Dermis blood vessel endothelial cell (primary cell): ENCODE measurements at regions not wholly inside any gene's neighbourhood (a gene's known extent, or its start where the extent isn't known, plus 50 kb on each side); places are given as distances from the start of the nearest gene placed in this dataset.

ENCODE experiments used
- DNase-seq: peaks from one replicate; pipeline ENCODE4 v3.0.0; 2010

DNA sequence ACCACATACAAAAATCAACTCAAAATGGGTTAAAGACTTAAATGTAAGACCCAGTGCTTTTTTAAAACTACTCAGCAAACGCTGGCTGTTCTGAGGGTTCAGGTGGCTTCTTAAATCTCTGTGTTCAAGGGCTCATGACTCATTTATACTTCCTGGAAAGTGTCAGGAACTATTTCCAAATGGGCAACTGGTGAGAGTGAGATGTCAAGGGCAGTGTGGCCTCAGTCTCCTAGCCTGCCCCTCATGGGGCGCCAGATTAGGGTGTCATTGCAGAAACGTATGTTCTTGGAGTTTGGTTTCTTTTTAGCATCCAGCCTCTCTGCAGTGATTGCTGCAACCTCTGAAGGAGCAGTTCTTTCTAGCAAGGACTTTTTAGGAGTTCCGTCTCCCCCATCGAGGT, 485.4 kb downstream of the TNS1 start:
- DNase-seq: no peak

DNA sequence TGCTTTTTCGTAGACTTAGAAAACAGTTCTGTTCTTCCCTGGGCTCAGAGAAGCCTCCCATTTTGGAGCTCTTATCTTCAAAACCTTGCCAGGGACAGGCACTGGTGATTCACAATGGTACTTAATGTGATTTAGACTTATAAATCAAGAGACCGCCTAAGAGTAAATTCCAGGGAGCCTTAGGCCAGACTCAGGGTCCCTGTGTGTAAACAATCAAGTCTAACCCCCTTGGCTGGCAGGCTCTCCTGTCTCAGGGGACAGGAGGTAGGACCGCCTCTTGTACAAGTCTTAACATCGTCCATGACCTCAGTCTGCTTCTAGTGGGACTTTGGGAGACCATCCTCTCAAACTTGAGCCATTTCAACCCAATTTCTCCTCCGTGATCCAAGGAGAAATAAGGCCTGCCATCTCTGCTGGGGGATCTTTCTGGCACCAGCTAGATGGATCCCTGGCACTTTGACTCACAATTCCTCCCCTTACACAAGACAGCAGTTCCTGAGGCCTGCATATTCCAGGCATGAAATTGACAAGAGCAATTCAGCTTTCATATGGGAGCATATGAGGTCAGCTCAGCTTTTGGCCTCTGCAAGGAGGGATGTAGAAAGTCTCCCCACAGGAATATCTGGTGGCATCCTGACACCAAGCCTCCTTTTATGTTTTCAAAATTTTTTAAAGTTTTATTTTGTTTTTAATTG, 487.0 kb downstream of the TNS1 start:
- DNase-seq: no peak

DNA sequence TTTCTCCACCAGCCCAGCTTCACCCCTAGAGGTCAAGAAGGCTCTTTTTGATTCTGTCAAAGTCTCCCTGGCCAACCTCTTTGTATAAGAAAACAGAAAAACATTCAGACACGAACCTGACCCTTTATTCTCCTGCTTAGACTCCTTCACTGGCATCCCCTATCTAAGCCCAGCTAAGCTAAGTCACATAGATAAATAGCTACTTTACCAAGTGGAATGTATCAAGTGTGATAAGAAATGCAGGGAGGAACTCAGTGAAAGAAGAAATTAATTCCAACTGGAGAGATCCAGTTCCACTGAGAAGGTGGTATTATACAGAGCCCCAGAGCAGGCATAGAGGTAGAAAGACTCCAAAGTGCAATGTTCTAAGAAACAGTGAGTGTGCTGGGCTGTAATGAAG, 489.5 kb downstream of the TNS1 start:
- DNase-seq: no peak

DNA sequence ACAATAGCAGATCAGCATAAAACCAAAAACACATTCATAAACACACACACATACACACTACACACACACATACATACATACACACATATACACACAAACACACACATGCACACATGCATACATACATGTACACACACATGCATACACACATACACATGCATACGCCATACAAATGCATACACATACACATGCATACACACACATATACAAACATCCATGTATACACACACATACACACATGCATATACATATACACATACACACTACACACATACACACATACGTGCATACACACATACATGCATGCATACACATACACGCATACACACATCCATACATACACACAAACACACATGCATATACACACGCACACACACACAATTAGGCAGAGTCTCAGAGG, 490.1 kb downstream of the TNS1 start:
- no peak for DNase-seq

DNA sequence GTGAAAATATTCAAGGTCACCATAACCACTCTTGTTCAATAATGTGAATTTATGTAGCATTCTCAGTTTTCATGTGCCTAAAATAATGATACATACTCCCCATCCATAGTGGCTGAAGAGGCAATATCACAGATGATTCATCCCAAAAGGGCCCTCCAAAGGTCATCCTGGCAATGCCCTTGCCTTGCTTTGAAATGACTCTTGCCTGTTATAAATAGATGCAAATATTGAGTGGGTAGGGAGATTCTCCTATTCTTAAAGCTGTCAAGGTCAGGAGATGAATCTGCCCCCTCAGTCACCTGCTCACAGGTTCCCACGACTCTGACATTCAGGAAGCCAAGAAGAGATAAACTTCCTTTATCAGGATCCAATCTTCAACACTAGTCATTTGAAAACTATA, 490.5 kb downstream of the TNS1 start:
- no peak for DNase-seq

DNA sequence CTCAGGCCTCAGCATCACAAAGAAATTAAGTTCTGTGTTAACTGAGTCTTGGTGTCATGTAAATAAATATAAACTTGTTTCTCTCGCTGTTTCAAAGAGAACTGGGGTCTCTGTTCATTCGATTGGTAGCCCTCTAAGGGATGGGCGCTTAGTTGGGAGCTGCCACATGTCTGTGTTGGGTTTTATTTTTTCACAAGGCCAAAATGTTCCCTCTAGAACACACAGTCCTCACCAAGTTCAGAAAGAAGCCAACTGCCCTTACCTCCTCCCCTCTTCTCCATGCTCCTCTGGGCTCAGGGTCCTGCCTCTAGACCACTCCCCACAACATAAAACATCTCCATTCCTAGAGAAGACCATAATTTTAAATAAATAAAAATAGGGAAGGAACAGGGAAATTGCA, 490.9 kb downstream of the TNS1 start:
- DNase-seq: no peak

DNA sequence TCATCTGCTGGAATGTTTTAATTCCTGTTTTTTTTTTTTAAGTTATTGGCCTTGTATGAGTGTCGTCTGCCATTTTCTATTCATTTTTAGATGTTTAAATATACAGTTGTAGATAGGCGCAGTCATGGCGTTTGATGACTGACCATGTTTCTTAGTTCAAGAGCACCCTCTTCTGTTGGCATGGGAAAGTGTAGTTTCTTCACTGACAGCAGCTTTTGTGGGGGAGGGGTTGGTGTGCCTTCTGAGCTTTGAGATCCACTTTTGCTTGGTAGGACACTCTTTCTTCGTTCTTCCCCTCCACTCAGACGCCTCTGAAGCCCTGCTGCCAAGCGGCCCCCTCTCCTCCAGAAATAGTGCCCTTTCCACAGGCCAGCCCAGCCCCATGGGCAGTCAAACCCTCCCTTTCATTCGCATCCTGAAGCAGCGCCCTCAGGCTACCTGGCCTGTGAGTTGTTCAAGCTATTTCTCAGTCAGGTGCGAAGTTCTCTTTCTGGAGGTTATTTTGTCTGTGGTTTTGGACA, 492.0 kb downstream of the TNS1 start:
- DNase-seq: peak; percentile 83

DNA sequence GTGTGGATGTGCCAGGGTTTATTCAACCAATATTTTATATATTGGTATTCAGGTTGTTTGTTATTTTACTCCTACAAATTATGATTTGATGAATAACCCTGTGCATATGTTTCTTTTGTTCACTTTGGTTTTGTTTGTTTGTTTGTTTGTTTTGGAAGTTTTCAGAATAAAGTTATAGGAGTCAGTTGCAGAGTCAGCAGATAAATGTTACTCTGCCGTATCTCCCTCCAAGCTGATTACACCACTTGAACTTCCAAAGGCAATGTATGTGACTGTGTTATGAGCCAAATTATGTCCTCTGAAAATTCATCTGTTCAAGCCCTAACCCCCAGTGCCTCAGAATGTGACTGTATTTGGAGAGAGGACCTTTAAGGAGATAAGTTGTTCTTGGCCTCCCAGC, 497.5 kb downstream of the TNS1 start:
- no peak for DNase-seq

DNA sequence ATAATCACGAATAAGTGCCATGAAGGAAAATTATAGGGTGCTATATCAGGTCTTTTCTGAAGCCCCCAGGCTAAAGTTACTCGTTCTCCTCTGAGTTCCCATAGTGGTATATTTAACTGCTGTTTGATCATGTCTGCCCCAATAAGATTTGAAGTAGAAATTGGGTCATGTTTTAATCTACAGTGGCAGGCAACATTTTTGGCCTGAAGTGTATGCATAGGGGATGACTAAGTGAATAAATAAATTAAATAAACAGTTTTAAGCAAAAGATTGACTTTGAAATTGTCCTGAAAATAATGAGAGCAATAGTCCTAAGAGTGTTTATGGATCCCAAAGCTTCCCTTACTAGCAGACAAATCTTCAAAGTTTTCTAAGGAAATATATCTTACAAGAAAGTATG, 500.9 kb downstream of the TNS1 start:
- no peak for DNase-seq

DNA sequence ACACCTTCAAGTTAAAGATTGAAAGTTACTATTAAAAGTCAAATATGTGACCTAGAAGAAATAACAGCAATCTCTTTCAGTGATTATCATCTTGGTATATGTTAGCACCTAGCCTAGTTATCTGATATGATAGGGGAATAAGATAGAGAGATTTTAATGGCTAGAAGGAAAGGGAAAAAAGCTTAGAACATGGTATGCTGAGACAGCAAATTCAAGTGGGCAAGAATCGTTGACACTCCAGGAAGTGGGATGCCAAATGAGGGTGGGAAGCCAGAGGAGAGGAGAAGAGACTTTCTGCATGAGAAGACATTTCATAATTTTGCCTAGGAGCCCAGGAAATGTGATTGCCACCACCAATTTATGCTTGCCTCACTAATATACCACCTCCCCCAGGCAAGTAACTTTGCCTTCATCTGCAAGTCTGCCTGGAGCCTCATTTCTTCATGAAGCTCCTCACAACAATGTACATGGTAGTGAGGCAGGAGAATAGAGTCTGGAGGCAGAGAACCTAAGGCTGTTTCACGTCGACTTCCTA, 504.9 kb downstream of the TNS1 start:
- no peak for DNase-seq

DNA sequence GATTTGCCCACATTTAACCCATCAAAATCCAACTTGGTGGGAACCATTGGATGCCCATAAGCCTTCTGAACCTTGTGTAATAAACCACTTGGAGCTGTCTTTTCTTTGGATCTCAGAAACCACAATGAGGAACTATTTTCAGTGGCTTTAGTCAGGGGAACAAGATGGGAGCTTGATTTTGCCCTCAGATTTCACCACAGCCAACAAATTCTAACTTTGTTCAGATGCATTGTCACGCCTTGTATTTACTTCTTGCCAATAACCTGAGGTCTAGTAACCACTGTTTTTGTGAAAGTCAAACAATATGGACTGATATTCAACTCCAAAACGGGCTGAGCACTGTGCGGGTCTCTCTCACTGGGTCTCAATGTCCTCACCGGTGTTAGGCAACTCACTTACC, 508.2 kb downstream of the TNS1 start:
- DNase-seq: no peak

DNA sequence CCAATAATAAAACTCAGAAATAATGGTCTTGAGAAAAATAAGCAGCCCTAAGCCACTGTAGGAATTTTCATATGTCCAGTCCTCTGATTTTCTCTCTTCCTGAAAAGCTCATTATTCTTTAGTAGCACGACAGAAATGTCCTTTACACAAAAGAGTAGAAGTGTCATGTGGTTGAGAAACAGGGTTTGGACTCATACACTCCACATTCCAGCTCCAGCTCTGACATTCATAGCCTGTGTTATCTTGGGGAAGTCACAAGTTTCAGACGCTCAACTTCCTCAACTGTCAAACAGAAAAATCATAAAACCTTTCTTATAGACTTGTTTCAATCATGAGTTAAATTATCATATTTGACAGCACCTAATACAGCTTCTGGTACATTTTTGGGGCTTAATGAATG, 511.5 kb downstream of the TNS1 start:
- no peak for DNase-seq

DNA sequence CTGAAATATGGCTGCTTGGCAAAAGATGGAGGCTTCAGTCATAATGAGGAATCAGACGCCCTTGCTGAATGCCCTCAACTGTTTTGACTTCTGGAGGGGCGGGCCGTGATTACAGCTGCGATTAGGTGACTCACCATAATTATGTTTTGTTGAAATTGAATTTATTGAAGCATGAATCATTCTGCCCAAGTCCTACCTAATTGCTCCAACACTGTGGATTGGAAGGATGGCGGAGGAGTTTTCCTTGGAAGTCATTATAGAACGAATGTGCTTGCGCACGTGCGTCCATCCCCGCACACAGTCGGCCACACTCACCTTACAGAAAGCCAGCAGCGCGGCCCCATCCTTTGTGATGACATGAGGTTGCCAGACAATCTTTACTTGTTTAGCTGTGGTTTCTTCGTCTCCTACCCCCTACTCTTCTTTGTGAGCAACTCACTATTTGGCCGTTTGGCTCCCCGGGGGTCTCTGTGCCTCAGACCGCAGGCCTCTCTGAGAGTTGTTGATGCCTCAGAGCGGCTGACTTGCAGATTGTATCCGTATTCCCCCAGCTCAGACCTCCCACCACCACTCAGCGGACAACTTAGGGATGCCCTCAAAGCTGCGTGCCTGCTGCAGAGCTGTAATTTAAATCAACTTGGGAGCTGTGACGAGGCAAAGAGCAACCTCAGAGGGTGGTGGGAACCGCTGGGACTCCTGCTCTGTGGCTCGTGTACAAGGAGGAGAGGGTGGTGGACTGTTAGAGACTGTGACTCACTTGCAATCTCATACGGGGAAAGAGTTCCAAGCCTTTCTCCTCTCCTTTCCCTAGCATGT, 513.4 kb downstream of the TNS1 start:
- DNase-seq: no peak

DNA sequence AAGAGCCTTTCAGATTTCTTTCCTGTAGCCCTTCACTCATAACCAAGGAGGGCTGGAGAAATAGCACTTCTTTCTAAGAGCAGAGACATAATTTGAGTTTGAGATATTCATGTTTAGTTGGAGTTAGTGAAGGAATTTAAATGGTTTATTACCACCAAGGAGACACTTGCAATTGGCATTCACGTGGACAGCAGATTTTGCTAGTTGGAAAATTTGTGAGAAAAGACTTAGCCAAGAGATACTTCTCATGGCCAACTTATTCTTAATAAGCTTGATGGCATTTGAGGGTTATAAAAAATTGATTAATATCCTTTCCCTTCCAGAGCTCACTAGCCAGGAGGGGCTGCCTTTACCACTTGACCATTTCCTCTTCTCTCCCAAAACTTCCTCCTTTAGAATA, 518.7 kb downstream of the TNS1 start:
- no peak for DNase-seq

DNA sequence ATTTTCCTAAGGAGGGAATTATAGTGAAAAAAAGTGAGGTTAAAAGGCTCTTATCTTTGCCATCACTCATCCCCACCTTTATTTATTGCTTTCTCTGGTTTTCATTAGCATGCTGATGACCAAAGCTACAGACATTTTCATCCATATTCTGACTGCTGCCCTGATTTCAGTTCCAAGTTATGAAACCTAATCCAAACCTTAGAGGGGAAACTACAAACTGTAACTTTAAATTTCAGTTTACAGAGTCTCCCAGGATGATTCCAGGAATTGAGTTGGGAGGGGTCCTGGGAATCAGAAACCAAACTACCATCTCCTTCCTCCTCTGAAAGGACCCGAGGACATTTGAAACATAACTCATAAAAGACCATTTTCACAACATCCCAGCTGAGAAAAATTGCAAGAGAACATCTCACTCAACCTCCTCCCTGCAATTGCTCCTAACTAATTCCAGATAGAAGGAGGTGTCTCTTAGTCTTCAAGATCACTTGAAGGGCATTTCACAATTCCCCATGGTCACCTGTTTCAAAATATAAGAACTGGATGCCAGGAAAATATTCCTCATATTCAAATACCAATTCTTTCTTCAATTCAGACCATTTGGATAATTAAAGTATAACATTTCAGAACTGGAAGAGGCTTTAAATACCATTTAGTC, 520.6 kb downstream of the TNS1 start:
- DNase-seq: no peak

DNA sequence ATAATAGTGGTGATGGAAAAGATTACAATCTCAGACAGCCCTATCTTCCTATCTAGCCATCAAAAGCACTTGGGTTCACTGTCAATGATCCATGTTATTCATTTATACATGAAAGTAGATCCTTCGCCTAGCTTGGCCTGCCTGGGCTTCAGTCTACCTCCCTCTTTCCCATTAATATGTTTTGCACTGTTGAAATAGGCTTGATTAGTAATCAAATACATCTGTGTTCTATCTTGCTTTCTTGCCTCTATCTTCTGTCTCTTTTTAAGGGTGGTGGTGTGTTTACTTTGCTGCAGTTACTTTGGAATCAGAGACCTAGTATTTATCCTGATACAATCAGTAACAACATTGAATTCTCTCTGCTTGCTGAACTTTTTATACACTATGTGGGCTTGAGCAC, 521.2 kb downstream of the TNS1 start:
- no peak for DNase-seq

DNA sequence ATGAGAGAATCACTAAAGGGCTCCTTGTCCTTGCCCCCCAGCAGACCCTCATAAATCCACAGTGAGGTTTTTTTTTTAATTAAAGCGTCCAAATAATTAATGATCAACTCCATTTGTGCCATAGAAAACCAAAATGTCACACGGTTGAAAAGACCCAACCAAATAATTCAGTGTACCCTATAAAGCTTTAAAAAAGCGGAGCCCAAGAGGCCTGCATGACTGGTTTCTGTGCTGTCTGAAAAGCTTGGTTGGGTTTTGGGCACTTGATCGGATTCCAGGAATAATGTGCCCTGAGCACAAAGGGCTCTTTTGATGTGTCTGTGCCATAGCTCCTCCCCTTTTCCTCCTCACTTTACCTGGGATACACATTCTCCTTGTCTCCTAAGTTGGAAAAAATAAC, 523.2 kb downstream of the TNS1 start:
- no peak for DNase-seq

DNA sequence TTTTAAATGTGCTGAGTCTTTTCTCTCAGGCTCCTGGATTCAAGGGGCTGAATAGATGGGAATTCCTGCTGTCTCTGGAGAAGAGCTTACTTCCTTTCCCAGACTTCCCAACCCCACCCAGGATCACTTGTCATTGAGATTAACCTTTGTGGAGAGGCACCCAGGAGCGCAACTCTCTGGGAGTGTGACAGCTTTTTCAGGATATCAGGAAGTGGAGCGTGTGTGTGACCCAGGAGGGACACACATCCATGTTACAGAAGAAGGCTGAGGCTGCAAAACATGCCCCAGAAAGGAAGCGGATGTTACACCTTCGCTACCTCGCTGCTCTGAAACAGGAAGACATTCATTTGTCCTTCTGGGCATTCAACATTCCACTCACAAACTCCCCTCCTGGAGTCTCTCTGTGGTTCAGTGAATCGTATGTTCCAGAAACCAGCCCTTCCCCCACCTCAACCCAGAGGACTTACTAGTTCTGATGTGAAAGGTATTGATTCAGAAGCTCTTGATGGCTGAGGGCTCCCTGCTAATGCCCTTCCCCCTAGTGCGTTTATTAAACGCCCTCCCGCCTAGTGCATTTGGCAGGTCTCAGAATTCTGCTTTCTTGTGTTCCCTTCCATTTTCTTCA, 523.9 kb downstream of the TNS1 start:
- no peak for DNase-seq

DNA sequence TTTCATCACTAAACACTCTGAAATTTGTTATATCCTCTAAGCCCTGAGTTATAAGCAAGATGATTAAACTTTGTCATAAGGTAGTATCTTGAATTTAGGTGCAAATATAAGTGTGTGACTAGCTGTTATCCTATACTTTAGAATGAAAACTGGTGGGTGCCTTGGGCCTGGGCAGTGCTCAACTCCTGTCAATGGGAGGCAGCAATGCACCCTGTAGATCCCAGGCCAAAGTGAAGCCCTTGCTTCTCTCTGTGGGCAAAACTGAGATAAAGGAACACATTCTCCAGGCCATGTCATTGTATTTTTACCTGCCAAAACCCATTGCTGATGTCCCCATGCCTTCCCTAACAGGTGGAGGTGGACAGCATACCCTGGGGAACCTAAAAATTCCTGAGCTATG, 525.2 kb downstream of the TNS1 start:
- DNase-seq: no peak

DNA sequence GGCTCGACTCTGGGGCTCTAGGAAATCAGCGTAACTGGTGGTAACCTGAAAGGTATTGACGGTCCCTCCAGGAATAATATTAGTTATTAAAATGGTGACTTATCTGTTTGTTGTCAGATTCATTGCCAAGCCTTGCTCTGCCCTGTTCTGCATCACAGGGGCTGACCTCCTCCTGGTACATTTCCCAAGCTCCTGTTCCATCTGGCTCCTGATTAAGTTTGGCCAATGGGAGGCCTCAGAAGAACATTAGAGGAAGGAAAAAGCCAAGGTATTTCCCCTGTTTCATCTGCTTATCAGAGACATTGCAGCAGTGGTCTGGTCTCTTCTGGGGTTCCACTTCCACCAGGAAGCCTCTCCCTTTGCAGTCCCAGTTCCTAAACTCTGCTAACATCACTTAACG, 527.0 kb downstream of the TNS1 start:
- no peak for DNase-seq

DNA sequence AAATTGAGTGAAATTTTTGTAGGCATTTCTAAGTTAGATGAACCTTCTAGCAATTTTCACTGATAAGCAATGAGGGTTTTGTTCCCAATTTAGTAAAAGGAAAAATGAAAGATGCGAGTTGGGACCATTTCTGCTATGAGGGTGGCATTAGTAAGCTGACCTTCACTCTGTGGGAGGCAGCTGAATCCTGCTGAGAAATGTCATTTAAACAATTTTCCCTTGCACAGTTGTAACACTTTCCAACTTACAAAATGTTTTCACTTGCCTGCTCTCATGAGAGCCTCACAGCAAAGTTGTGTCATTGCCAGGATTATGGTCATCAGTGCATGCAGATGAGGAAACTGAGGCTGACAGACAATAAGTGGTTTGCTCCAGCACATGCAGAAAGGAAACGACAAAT, 527.7 kb downstream of the TNS1 start:
- no peak for DNase-seq

DNA sequence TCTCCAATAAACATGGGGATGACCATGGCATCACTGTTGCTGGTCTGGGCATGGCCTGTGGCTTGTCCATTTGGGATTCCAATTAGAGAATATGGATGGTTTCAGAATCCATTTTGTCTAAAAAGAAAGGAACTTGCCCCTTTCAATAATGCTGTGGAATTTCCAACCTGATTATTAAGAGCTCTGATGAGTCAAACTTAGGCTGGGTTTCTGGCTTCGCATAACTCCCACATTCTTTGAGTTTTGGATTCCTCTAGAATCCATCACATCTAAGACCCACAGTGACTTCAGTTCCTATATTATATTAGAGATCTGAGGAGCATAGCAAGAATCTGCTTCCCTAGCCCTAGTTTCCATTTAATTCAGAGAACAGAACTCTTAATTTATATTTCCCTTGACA, 531.5 kb downstream of the TNS1 start:
- no peak for DNase-seq

DNA sequence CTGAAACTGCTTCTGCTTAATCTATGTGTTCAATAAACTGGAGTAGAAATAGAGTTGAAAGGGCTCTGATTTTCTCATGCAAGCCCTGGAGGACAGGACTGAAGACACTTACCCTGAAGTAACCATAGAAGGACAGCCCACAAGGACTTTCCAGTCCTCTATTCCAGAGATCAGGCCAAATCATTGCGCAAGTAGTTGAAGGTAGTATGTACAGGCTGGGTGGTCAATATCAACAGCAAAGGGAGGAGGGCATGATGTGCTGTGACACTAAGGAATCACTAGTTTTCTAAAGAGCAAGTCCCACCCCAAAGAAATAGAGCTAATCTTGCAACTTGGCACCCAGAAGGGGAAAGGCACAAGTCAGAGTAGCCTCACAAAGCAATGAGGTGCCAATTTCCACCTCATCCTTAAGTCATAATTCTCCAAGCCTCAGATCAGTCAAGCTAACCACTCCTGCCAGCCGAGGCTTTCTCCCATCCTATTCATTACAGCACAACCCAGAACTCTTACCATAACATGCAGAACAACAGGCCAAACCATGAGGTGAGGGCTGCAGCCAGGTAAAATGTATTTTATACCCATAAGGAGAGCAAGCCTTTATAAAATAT, 533.5 kb downstream of the TNS1 start:
- no peak for DNase-seq
